Retinal pigment epithelial cell (primary cell): ENCODE measurements at regions not wholly inside any gene's neighbourhood (a gene's known extent, or its start where the extent isn't known, plus 50 kb on each side); places are given as distances from the start of the nearest gene placed in this dataset.
"Not testable (repeated sequence)": the region's sequence is repeated elsewhere in the genome, so short reads cannot be mapped to it uniquely, and the experiment has no call there.

Experiments
- DNase-seq: peaks from one replicate; pipeline ENCODE4 v3.0.0-alpha.2; 2010; ENCODE audit warnings: low read depth
- H3K4me3 ChIP-seq: 2 replicates; pipeline ENCODE4 v1.5.1; 2011; ENCODE audit warnings: mild to moderate bottlenecking, low read length, control low read depth, moderate library complexity
- TF ChIP-seq, protein P1 (sequence below): conservative IDR thresholded peaks from 2 replicates; pipeline ENCODE4 v1.5.1; 2011; ENCODE audit warnings: low read depth, low read length, control low read depth, inconsistent platforms

DNA sequence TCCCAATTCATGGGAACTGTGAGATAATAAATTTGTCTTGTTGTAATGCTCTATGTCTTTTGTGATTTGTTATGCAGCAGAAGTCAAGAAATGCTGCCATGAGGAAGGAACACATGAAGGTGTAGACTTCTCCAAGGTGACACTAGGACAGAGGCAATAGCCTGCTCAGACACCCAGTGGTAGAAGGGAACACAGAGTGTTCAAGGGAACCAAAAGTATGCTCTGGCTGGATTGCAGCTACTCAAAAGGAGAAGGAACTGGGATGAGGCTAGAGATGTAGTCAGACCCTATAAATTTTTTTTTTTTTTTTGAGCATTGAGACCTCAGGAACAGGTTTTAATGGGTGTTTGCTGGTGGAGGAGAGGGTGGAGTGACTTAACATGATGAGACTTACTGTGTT is 232.5 kb downstream of the PARP8 start:
- no peak overlapping the region for H3K4me3 ChIP-seq
- TF ChIP-seq, protein P1, sequence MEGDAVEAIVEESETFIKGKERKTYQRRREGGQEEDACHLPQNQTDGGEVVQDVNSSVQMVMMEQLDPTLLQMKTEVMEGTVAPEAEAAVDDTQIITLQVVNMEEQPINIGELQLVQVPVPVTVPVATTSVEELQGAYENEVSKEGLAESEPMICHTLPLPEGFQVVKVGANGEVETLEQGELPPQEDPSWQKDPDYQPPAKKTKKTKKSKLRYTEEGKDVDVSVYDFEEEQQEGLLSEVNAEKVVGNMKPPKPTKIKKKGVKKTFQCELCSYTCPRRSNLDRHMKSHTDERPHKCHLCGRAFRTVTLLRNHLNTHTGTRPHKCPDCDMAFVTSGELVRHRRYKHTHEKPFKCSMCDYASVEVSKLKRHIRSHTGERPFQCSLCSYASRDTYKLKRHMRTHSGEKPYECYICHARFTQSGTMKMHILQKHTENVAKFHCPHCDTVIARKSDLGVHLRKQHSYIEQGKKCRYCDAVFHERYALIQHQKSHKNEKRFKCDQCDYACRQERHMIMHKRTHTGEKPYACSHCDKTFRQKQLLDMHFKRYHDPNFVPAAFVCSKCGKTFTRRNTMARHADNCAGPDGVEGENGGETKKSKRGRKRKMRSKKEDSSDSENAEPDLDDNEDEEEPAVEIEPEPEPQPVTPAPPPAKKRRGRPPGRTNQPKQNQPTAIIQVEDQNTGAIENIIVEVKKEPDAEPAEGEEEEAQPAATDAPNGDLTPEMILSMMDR: no peak
- DNase-seq: no peak

DNA sequence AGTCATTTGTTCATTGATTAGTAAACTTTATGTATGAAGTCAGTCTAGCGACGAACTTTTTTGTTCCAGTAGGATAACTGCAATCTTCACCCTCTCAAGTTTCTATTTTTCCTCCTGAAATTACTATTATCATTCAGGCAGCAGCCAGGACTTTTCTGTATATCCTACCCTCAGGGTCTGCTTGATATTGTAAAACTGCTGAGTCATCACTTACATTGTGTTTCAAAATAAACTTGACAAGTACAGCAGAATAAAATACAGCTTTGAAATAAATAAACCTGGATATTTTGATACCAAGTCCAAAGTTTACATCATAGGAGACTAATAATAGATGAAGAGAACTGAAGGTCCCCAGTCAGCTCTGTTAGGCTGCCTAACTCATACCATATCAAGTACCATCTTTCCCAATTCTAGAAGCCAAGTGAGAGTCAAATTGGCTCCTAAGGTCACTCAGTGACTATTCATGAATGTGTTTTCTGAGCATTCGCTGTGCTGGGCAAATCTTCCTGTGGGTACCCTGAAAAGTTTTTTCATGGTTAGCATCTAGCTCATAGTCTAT is 234.6 kb downstream of the PARP8 start:
- DNase-seq: no peak
- TF ChIP-seq, protein P1: no peak
- H3K4me3 ChIP-seq: no peak overlapping the region

DNA sequence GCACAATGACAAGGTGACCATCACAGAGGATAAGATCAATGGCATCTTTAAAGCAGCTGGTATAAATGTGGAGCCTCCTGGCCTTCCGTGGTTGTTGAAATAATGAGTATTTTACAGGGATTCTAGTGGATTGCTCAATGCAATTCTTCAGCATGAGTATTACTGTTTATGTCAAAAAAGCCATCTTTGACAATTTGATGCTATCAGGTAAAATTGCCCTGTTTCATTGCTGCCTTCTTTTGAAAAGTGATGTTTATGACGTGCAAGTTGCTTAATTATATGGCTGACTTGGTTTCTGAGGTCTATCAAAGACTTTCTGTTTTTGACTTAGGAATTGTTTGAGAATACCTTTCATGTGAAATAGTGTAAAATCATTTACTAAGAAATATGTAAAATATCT is 237.2 kb downstream of the PARP8 start:
- TF ChIP-seq, protein P1: no peak
- H3K4me3 ChIP-seq: no peak overlapping the region
- DNase-seq: no peak

DNA sequence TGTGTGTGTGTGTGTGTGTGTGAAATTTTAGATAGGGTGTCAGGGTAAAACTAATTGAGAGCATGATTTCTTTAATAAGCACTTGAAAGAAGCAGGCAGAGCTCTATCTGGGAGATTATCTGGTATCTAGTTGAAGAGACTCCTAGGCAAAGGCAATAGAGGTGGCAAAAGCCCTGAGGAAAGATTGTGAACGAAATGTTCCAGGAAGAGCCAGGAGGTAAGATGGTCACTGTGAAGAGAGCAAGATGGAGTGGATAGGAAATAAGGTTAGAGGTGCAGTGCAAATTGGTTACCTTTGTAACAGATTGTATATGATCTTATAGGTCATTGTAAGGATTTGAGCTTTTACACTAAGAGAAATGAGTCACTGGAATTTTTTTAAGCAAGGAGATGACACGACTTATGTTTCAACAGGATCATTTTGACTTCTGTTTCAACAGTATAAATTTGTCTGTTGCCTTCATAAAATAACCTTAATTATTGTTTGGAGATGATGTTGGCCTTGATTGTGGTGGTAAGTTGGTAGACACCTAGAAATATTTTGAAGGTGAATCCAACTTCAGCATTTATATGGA is 239.6 kb downstream of the PARP8 start:
- TF ChIP-seq, protein P1: no peak
- H3K4me3 ChIP-seq: no peak overlapping the region
- no peak for DNase-seq

DNA sequence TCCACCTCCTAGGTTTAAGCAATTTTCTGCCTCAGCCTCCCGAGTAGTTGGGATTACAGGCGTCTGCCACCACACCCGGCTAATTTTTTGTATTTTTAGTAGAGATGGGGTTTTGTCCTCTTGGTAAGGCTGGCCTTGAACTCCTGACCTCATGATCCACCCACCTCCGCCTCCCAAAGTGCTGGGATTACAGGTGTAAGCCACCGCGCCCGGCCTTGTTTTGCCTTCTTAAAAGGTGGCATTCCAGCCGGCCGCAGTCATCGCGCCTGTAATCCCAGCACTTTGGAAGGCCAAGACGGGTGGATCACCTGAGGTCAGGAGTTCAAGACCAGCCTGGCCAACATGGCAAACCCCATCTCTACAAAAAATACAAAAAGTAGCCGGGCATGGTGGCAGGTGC is 253.7 kb downstream of the PARP8 start:
- H3K4me3 ChIP-seq, DNase-seq: not testable (repeated sequence)

DNA sequence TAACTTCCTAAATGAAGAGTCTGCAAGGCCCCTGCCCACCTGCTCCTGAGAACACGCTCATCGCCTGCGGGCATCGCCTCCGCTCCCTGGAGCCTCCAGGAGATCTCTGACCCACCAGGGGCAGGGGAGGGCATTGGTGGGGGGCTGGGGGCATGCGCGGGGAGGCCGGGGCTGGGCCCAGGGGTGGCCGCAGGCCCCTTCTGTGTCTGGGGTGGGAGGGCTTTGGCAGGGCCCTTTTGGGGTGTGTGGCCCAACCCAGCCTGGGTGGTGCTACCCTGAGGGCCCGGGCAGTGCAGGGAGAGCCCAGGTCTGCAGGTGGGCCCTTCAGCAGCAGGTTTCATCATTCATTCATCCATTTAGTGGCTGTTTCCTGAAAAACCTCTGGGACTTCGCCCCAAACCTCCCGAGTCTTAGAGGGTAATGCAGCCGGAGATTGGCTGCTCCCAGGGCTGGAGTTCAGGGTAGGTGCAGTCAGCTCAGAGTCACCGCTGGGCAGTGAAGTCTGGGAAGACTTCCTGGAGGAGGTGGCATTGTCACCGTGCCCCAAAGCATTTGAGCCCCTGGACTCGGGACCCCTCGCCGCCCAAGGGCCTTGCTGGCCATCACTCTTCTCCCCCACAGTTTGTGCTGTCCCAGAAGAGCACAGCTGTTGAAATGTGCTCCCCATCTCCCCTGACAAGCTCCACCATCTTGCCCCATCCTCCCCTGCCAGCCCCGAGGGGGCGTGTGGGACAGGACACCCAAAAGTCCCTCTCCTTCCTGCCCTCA is 255.1 kb downstream of the PARP8 start:
- H3K4me3 ChIP-seq: no peak overlapping the region
- DNase-seq: no peak
- TF ChIP-seq, protein P1: no peak

DNA sequence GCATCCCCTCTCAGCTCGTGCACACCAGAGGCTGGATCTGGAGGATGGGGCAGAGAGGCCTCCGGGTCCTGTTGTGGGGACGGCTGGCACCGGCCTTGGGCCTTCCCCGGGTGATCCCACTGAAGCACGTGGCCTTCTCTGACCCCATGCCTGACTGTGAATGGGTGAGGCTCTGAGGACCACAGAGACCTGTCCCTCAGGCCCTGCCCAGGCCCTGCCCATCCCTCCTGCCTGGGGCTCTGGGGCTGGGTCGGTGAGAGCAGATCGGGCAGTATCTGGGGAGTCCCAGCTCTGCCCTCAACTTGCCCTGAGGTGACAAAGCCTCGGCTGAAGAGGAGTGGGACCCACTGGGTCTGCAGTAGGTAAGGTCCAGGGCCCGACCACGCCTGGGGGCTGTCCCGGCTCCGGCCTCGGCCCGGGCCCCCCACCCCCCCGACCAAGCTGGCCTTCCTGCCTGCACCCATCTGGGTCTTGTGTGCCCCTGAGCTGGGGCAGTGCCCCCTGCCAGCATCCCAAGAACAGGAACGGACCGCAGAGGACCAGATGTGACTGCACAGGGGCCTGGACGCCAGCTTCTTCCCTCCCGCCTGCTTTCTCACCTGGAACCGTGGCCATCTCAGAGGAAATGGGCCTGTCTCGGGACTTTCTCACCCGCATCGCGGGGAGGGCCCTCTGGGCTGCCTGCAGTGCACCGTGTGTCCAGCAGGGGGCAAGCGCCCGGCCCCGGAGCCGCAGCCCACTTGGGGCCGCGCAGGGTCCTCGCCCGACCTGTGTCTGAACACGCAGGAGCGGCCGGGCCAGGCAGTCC is 255.9 kb downstream of the PARP8 start:
- not testable (repeated sequence) for H3K4me3 ChIP-seq, DNase-seq
- TF ChIP-seq, protein P1: peak; percentile 13
